ENCODE measurements at regions not wholly inside any gene's neighbourhood (a gene's known extent, or its start where the extent isn't known, plus 50 kb on each side); places are given as distances from the start of the nearest gene placed in this dataset.

DNA sequence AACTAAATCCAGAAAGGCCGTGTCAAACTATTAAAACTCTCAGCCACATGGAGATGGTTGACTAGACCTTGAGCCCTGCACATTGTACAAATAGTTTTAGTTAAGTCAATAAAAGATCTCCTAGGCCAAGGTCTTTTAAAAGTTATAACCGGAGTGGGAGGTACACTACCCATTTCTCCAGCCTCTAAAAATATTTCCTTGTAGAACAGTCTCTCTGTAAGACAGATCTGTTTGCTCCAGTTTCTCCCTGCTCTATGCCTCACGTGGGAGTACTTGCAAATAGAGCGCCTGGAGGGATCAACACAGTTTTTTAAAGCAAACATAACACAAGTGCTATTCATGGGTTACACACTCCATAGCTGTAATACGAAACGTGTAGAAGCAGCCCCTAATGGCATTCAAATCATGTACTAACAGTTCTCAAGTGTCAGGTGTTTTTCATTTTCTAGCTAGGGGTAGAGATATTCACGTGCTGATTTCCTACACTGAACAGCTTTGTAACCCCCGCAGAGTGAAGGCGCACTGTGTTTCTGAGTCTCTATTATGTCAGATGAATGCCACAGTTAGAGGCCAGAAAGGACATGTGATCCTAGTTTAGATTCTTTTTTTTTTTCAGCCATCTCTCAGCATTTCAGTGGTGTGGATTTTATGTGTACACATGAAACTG is 703.4 kb upstream of the GRAMD2B start:
- no peak for TF ChIP-seq POLR2A (IDR thresholded peaks at IDR 0.05)
- TF ChIP-seq, protein P1, sequence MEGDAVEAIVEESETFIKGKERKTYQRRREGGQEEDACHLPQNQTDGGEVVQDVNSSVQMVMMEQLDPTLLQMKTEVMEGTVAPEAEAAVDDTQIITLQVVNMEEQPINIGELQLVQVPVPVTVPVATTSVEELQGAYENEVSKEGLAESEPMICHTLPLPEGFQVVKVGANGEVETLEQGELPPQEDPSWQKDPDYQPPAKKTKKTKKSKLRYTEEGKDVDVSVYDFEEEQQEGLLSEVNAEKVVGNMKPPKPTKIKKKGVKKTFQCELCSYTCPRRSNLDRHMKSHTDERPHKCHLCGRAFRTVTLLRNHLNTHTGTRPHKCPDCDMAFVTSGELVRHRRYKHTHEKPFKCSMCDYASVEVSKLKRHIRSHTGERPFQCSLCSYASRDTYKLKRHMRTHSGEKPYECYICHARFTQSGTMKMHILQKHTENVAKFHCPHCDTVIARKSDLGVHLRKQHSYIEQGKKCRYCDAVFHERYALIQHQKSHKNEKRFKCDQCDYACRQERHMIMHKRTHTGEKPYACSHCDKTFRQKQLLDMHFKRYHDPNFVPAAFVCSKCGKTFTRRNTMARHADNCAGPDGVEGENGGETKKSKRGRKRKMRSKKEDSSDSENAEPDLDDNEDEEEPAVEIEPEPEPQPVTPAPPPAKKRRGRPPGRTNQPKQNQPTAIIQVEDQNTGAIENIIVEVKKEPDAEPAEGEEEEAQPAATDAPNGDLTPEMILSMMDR (IDR thresholded peaks at IDR 0.05): no peak

Data from lower leg skin (tissue), 3 donors.